ENCODE measurements at regions not wholly inside any gene's neighbourhood (a gene's known extent, or its start where the extent isn't known, plus 50 kb on each side); places are given as distances from the start of the nearest gene placed in this dataset.

DNA sequence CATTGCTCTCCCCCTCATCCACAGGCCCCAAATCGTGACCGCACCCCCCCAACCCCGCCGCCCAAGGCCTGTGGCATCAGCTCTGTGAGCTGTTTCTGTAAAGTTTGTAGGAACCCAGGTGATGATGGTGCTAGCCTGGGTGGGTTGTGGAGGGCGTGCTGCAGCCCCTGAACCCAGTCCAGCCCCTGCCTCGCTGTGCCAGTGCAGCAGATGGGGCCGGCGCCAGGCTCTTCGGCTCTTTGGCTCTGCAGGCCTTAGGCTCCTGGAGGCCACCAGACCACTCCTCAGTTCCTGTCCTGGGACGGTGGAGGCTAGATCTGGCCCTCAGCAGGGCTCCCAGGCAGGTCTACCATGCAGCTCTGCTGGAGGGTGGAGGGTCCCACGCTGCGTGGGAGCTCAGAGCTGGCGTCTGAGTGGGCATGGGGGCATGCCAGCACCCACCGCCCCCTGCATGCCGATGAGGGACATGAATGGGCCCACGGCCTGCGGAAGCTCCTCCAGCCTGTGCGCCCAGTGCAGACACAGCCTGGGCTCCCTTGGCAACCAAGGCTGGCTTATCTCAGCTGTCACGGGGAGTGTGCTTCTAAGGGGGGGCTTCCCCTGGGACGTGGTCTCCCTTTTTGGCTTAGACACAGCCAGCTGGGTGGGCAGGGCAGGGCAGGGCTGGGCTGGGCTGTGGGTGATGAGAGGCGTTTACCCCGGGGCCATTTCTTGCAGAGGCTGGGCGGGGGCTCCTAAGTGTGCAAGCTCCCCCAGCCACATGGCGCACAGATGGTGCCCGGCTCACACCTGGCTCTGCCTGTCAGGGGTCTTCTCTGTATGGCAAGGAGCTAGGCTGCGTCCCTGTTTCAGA is 1187.6 kb downstream of the BRD1 start (continued):
- TF ChIP-seq, protein P1, sequence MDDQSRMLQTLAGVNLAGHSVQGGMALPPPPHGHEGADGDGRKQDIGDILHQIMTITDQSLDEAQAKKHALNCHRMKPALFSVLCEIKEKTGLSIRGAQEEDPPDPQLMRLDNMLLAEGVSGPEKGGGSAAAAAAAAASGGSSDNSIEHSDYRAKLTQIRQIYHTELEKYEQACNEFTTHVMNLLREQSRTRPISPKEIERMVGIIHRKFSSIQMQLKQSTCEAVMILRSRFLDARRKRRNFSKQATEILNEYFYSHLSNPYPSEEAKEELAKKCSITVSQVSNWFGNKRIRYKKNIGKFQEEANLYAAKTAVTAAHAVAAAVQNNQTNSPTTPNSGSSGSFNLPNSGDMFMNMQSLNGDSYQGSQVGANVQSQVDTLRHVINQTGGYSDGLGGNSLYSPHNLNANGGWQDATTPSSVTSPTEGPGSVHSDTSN (CRISPR knock-in tag; IDR thresholded peaks at IDR 0.05; ENCODE audit: borderline replicate concordance), result no peak
- TF ChIP-seq ZFP37 (CRISPR knock-in tag; IDR thresholded peaks at IDR 0.05; ENCODE audit: borderline replicate concordance), result no peak
- no peak for TF ChIP-seq TOPORS (CRISPR knock-in tag; IDR thresholded peaks at IDR 0.05)
- TF ChIP-seq MBD4 (IDR thresholded peaks at IDR 0.05; ENCODE audit: borderline replicate concordance, low read length), result no peak
- TF ChIP-seq, protein P2, sequence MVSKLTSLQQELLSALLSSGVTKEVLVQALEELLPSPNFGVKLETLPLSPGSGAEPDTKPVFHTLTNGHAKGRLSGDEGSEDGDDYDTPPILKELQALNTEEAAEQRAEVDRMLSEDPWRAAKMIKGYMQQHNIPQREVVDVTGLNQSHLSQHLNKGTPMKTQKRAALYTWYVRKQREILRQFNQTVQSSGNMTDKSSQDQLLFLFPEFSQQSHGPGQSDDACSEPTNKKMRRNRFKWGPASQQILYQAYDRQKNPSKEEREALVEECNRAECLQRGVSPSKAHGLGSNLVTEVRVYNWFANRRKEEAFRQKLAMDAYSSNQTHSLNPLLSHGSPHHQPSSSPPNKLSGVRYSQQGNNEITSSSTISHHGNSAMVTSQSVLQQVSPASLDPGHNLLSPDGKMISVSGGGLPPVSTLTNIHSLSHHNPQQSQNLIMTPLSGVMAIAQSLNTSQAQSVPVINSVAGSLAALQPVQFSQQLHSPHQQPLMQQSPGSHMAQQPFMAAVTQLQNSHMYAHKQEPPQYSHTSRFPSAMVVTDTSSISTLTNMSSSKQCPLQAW (CRISPR knock-in tag; IDR thresholded peaks at IDR 0.05), result no peak
- no peak for TF ChIP-seq ZSCAN9 (CRISPR knock-in tag; IDR thresholded peaks at IDR 0.05; ENCODE audit: borderline replicate concordance)
- TF ChIP-seq ZNF775 (CRISPR knock-in tag; IDR thresholded peaks at IDR 0.05; ENCODE audit: borderline replicate concordance), result no peak
- TF ChIP-seq ETV6 (CRISPR knock-in tag; conservative IDR thresholded peaks at IDR 0.05), result no peak

DNA sequence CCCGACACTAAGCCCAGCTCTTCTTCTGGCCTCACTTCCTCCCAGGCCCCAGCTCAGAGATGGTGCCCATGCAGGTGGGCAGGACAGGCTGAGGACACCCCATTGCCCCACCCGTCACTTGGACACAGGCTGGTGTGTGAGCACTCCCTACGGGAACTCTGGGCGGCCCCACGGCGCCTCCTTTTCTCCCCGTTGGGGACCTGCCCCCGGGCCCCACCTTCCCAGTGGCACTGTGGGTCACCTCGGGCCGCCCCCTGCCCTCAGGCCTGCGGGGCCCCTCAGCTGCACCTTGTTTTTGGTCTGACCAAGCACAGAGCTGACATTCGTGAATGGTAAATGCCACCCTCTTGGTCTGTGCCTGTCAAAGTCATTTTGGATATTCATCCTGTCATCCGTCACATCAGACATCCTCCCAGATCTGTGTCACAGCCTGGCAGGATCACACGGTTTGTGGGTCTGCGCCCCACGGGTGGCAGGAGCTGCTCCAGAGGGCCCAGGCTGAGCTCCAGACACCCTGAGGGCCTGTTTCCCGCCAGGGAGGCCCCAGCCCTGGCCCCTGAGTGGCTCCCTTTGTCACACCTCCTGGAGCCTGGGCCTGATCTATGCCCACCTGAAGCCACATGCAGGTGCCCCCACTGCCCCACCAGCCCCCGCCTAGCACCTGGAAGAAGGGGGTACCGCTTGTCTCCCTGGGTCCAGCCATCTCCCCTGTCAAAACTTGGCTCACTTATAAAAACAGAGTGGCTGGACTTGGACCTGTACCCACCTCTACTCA is 1188.5 kb downstream of the BRD1 start:
- no TSS peak for BruUV-seq (replicated peaks)
- CTCF ChIA-PET (ENCODE audit: low intra/inter-chr PET ratio, low total read pairs), result no interaction called here
- Histone ChIP-seq H4K20me1 (ENCODE audit: insufficient read depth, low read length) (no peaks in the 10 kb centered on the region), H3K27ac (ENCODE audit: extremely low read length, insufficient read depth, low read length) (no peak overlapping the region), H2AFZ (ENCODE audit: low read length) (no peak overlapping the region), H3K36me3 (replicated peaks in 1 of 2; ENCODE audit: control insufficient read depth in 1 of 2, insufficient read depth in 2 of 2, low read length in 2 of 2) (no peaks in the 10 kb centered on the region), H3K9me3 (ENCODE audit: low read length) (no peaks in the 10 kb centered on the region), H3K4me1 (ENCODE audit: insufficient read depth, low read length) (0 out of 2 replicates have a peak, but pooled peaks cover 1% of the 10 kb centered on the region), H3K27me3 (ENCODE audit: control insufficient read depth in 1 of 2, insufficient read depth in 2 of 2, low read length in 2 of 2) (peaks cover 4 to 18% of the 10 kb centered on the region in 2 experiments; a peak in 3 of 5 replicates), H3K9ac (ENCODE audit: insufficient read depth, low read depth, low read length) (no peak overlapping the region), H3K4me3 (replicated peaks in 1 of 3; ENCODE audit: insufficient read depth in 1 of 3, low read depth in 2 of 3, low read length in 3 of 3) (no peak overlapping the region), H3K79me2 (ENCODE audit: insufficient read depth, low read length) (no peaks in the 10 kb centered on the region), H3K4me2 (ENCODE audit: low read depth, low read length) (no peak overlapping the region)
- ATAC-seq (no peak), FAIRE-seq (no peak), DNase-seq (ENCODE audit: low spot score) (no peak)
- in situ Hi-C loops (cut with HindIII; ENCODE audit: extremely low pct_ligation_motif_present, low pct_unique_long_range_greater_than_20kb) (no loop called here), intact Hi-C loops (cut with micrococcal nuclease; ENCODE audit: unreplicated experiment) (no loop called here)
- TF ChIP-seq, protein P3, sequence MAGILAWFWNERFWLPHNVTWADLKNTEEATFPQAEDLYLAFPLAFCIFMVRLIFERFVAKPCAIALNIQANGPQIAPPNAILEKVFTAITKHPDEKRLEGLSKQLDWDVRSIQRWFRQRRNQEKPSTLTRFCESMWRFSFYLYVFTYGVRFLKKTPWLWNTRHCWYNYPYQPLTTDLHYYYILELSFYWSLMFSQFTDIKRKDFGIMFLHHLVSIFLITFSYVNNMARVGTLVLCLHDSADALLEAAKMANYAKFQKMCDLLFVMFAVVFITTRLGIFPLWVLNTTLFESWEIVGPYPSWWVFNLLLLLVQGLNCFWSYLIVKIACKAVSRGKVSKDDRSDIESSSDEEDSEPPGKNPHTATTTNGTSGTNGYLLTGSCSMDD (CRISPR knock-in tag; IDR thresholded peaks at IDR 0.05), result no peak
- WGBS (ENCODE audit: low lambda C conversion rate), result 24% methylated on average over 6 of the region's 19 CpGs
- POLR2A ChIA-PET, result no interaction called here

Data from HepG2 (cell line).